NB4 (cell line): ENCODE measurements at regions not wholly inside any gene's neighbourhood (a gene's known extent, or its start where the extent isn't known, plus 50 kb on each side); places are given as distances from the start of the nearest gene placed in this dataset.

Source experiments
- DNase-seq: peaks from one replicate; pipeline ENCODE4 v3.0.0; 2010; ENCODE audit warnings: low read depth
- H3K4me3 ChIP-seq: one replicate; pipeline ENCODE4 v1.5.1; 2011; ENCODE audit warnings: mild to moderate bottlenecking, low read depth, low read length, moderate library complexity
- MYC ChIP-seq: IDR thresholded peaks from 2 replicates; pipeline ENCODE4 v1.6.1; 2011; ENCODE audit warnings: low read depth, low read length
- POLR2A ChIP-seq: IDR thresholded peaks from 2 replicates; pipeline ENCODE4 v1.6.1; 2011; ENCODE audit warnings: mild to moderate bottlenecking; ENCODE audit not compliant: insufficient read length; ENCODE audit errors: extremely low read depth
- TF ChIP-seq, protein P1 (sequence below): IDR thresholded peaks from one replicate; pipeline ENCODE4 v1.5.1; 2012; ENCODE audit warnings: low read depth, low read length
- TF ChIP-seq, protein P2 (sequence below): IDR thresholded peaks from 2 replicates; pipeline ENCODE4 v1.6.1; 2011; ENCODE audit warnings: low read depth, low read length

DNA sequence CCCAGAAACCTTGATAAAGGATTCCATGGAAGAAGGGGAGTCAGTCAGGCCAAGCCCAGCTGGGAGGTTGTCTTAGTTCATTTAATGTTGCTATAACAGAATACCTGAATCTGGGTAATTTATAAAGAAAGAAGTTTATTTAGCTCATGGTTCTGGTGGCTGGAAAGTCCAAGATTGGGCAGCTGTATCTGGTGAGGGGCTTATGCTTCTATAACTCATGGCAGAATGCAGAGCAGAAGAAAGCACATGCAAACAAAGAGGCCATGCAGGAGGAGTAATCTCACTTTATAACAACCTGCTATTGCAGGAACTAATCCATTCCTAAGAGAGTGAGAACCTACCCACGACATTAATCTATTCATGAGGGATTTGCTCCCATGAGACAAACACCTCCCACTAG, 54.2 kb upstream of the ANKRD1 start:
- DNase-seq: no peak
- H3K4me3 ChIP-seq: no peak overlapping the region
- TF ChIP-seq POLR2A (no peak), MYC (no peak)
- TF ChIP-seq, protein P1, sequence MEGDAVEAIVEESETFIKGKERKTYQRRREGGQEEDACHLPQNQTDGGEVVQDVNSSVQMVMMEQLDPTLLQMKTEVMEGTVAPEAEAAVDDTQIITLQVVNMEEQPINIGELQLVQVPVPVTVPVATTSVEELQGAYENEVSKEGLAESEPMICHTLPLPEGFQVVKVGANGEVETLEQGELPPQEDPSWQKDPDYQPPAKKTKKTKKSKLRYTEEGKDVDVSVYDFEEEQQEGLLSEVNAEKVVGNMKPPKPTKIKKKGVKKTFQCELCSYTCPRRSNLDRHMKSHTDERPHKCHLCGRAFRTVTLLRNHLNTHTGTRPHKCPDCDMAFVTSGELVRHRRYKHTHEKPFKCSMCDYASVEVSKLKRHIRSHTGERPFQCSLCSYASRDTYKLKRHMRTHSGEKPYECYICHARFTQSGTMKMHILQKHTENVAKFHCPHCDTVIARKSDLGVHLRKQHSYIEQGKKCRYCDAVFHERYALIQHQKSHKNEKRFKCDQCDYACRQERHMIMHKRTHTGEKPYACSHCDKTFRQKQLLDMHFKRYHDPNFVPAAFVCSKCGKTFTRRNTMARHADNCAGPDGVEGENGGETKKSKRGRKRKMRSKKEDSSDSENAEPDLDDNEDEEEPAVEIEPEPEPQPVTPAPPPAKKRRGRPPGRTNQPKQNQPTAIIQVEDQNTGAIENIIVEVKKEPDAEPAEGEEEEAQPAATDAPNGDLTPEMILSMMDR: no peak
- TF ChIP-seq, protein P2, sequence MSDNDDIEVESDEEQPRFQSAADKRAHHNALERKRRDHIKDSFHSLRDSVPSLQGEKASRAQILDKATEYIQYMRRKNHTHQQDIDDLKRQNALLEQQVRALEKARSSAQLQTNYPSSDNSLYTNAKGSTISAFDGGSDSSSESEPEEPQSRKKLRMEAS: no peak

DNA sequence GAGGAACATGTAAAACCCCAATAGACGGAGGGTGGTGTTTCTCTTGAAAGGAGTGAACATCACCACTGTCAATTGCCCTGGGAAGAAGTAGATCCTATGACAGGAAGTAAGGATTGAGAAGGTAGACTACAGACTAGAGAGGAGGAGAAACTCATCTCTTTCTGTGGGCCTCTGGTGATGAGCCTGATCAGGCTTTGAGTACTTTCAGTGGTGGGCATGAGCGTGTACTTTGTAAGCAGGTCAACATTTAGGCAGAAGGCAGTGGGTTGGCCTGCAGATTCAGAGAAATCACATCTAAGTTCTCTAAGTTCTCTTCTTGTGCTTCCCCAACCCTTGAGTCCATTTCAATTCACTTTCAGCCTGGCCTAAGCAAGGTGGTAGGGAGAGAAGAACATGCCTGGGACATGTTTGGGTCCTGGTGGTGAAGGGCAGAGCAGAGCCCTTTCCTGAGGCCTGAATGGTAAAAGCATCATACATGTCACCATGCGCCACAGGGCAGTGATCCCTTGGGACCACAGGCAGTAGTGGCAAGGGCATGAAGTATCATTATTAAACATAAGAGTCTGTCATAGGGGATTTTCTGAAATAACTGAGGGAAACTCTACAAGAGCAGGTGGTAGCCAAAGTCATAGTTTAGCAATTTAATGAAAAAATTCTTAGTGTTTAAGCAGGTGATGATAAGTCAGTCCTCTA, 56.4 kb upstream of the ANKRD1 start:
- H3K4me3 ChIP-seq: no peak overlapping the region
- DNase-seq: no peak
- TF ChIP-seq, protein P1: no peak
- TF ChIP-seq, protein P2: no peak
- no peak for TF ChIP-seq POLR2A
- no peak for TF ChIP-seq MYC

DNA sequence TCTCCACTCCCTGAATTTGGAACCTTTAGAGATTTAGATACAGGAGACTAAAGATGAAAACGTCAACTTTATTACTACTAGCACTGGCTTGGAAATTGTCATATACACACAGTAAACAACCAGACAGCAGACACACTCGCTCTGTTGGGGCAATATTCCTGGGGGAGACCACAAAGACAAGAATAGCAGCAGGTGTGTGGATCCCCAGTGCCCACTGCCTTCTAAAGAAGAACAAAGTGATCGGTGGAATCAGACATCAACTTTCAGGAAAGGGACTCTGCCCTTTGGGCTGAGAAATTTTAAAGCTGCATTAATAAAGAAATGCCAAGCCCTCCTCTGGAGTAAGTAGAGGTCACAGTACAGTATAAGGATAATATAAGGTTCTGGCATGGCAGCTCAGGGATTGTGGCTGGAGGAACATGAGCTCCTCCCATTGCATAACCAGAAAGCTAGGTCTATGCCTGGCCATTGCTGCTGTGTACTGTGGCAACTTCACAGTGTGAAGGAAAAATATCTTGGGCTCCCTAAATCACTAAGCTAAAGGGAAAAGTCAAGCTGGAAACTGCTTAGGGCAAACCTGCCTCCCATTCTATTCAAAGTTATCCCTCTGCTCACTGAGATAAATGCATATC, 57.1 kb upstream of the ANKRD1 start:
- no peak for TF ChIP-seq POLR2A
- TF ChIP-seq, protein P1: no peak
- TF ChIP-seq, protein P2: no peak
- TF ChIP-seq MYC: no peak
- no peak for DNase-seq

DNA sequence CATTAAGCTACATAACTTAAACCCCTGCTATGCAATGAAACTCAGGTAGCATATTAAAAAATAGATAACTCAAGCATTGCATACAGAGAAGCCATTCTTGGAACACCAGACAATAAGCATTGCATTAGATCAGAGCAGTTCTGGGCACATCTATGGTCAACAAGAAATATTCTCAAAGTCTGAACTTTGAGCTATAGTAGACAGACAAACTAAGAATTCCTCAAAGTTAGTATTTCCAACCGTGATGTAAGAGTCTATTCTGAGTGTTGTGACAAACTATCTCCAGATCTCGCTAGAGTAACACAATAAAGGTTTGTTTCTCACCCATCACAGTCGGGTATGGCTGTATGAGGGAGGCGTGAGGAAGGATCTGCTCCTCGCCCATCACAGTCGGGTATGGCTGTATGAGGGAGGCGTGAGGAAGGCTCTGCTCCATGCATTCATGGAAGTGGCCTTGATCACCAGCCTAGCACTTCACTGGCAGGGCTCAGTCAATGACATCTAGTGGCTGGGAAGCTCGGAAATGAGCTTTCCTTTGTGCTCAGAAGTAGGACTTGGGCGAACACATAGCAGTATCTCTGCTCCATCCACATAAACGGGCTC, 61.6 kb upstream of the ANKRD1 start:
- no peak for TF ChIP-seq POLR2A
- no peak for TF ChIP-seq MYC
- TF ChIP-seq, protein P1: no peak
- TF ChIP-seq, protein P2: no peak
- DNase-seq: no peak
- no peak overlapping the region for H3K4me3 ChIP-seq

More for the DNA sequence above, 57.1 kb upstream of the ANKRD1 start:
- no peak overlapping the region for H3K4me3 ChIP-seq

DNA sequence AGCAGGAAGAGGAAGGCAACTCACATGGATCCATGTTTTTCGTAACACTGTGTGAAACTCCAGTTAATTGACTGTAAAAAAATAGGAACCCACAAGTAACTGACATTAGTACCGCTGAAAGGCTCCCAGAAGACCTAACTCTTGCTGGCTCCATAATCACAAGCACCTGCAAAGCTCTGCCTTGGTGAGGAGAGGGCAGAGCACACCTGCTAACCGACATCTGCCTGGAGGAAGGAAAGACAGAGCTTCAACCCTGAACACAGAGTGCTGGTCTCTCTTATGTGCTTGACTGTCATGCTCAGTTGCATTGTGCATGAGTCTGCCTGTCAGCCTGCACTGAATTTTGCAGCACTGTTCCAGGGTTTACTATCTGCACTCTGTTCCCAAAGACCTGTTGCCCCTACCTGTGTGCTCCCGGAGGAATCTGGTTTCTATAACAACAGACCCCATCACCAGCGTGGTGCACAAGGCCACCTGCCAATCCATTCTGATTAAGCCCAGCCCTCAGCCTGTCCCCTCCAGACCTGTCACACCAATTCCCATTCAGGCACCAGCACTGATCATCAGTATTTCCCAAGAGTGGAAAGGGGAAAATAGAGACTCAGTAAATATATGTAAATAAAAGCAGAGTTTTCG, 63.1 kb upstream of the ANKRD1 start:
- TF ChIP-seq, protein P1: no peak
- TF ChIP-seq MYC: no peak
- no peak for TF ChIP-seq POLR2A
- TF ChIP-seq, protein P2: no peak
- no peak for DNase-seq
- H3K4me3 ChIP-seq: no peak overlapping the region
